T-helper 22 cell (primary cell): ENCODE measurements at regions not wholly inside any gene's neighbourhood (a gene's known extent, or its start where the extent isn't known, plus 50 kb on each side); places are given as distances from the start of the nearest gene placed in this dataset.
"Not testable (repeated sequence)": the region's sequence is repeated elsewhere in the genome, so short reads cannot be mapped to it uniquely, and the experiment has no call there.

Experiments
- DNase-seq: peaks from one replicate; pipeline ENCODE4 v3.0.0-alpha.2; 2020; ENCODE audit warnings: low read depth

DNA sequence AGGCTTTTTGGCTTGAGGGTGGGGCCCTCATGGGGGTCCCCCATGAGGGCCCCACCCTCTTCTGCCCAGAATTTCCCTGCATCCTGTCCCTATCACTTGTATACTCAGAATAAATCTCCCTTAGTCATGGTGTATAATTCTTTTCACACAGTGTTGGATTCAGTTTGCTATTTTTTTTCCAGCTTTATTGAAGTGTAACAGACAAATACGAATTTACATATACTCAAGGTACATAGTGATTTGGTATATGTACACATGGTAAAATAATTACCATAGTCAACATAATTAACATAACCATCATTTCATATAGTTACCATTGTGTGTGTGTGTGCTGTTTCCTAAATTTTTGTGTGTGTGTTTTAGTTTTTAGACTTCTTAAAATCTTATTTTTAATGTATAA lies 289.4 kb downstream of the CNTNAP3B start:
- DNase-seq, result not testable (repeated sequence)

- DNase-seq, result not testable (repeated sequence)
Observed at GRCh38 chr9:41838953-41839352, 290.3 kb downstream of the CNTNAP3B start.

- not testable (repeated sequence) for DNase-seq
Observed at GRCh38 chr9:41838562-41838851, 290.7 kb downstream of the CNTNAP3B start.

DNA sequence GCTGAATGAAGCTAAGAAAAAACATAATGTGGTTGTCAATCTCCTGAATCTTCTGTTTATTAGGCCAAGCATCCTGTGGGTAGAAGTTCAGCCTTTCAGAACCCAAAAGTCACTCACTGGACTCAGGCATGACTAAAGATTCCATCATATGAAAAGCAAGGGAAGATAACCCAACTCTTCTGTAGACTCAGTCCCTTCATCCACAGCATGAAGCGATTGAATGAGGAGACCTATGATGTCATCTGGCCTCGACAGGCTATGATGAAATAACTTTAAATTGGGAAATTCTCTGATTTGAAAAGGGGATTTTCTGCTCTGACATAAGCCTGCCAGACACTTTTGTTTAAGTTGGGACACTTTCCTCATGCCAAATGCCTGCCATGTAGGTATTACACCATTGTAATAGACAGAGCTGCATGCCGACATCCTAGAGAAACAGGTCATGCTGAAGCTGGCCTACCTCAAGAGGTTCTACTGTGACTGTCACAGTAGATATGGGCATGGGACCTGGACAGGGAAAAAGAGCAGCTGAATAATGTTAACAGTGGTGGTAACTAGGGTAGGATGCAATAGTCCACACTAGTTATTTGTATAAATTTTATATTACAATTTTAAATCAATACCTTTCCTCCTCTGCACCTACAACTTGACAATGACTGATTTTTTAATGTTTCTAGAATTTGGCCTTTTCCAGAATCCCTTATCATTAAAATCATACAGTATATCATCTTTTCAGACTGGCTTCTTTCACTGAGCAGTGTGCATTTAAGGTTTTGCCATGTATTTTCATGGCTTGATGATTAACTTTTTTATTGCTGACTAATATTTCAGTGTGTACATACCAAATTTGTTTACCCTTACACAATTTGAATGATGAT lies 291.3 kb downstream of the CNTNAP3B start:
- DNase-seq, result not testable (repeated sequence)

DNA sequence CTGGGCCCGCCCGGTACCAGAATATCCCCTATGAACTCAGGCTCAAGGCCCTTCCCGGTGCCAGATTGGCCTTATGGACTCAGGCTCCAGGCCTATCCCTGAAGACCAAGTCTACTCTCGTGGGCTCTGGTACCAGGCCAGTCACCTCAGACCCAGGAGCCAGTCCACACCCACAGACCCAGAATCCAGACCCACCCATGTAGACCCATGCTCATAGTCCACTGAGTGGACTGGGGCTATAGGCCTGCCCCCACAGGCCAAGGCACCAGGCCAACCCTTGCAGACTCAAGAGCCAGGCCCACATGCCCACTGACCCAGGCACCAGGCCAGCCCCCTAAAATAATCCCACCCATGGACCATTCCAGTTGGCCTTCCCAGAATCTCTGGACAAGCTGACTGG lies 296.1 kb downstream of the CNTNAP3B start:
- not testable (repeated sequence) for DNase-seq

DNA sequence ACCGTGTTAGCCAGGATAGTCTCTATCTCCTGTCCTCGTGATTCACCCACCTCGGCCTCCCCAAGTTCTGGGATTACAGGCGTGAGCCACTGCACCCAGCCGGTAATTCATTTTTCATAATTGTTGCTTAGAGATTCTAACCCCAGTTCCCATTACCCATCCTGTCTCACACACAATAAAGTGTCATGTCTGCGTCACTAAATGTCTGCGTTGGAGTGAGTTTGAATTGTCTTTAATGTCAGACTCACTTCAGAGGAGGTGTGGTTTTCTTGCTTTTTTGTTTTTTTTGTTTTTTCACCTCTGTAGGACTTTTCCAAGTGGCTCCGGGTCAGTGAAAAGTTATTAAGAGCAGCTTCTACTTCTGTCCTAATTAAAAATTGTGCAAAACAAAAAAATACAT lies 304.5 kb downstream of the CNTNAP3B start:
- not testable (repeated sequence) for DNase-seq

DNA sequence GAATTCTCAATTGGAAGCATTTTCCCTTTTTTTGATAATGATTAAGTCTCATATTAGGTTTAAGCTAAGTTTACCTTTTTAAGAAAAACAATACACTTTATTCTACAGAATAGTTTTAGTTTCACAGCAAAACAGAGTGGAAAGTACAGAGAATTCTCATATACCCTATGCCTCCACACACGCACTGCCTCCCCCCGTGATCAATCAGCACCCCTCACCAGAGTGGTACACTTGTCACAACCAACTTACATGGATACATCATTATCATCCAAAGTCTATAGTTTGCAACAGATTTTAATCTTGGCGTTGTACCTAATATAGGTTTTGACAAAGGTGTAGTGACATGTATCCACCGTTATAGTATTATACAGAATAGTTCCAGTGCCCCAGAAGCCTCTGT lies 326.5 kb downstream of the CNTNAP3B start:
- DNase-seq, result not testable (repeated sequence)

DNA sequence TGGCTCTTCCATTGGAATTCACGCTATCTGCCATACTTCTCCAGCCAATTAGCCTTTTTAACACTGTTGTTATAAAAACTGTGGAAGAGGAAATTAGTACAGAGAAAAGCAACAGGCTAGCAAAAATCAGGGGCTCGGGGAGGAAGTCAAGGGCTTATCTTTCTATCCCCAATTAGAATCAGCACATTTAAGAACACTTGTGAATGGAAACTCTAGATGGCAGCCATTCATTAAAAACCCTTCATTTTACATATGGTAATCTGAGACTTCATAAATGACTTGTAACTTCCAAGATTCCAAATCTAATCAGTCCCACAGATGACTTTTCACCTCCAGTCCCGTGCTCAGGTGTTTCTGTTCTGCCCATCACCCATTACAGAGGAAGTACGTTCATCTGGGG lies 330.5 kb downstream of the CNTNAP3B start:
- not testable (repeated sequence) for DNase-seq

GRCh38 chr9:41790719-41791363 lies 338.4 kb downstream of the CNTNAP3B start:
- DNase-seq, result not testable (repeated sequence)

GRCh38 chr9:41790007-41790406 lies 339.2 kb downstream of the CNTNAP3B start:
- DNase-seq, result not testable (repeated sequence)

DNA sequence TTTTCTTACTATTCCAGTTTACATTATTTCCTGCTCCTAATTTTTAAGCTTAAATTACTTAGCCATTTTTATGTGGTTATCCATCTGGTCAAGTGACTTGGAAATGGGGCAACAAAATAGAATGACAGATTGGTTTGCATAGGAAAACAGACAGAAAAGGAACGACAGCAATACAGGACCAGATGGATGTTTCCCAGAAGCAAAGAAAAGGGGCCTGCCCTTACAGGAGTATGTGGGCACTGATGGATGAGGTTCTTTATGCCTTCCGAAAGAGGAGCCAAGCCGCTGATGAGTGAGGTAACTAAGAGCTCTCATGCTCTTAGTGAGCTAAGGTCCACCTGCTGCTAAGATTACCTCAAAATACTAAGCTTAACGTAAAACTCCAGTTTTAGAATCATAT lies 339.8 kb downstream of the CNTNAP3B start:
- not testable (repeated sequence) for DNase-seq

- DNase-seq, result not testable (repeated sequence)
Observed at GRCh38 chr9:41787951-41788350, 341.3 kb downstream of the CNTNAP3B start.

- DNase-seq, result not testable (repeated sequence)
Observed at GRCh38 chr9:41787270-41787669, 342.0 kb downstream of the CNTNAP3B start.

DNA sequence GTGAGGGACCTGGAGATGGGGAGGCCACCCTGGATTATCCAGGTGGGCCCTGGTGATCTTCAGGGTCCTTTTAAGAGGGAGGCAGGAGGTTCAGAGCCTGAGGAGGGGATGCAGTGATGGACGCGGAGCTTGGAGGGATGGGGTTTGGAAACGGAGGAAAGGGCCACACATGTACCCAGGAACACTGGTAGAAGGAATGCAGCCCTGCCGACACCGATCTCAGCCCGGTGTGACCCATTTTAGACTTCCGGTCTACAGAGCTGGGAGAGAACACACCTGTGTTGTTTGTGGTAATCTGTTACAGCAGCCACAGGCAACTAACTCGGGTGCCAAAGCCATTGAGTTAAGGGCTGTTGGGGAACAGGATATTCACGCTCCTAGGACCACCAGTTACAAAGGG lies 345.2 kb downstream of the CNTNAP3B start:
- DNase-seq, result not testable (repeated sequence)

DNA sequence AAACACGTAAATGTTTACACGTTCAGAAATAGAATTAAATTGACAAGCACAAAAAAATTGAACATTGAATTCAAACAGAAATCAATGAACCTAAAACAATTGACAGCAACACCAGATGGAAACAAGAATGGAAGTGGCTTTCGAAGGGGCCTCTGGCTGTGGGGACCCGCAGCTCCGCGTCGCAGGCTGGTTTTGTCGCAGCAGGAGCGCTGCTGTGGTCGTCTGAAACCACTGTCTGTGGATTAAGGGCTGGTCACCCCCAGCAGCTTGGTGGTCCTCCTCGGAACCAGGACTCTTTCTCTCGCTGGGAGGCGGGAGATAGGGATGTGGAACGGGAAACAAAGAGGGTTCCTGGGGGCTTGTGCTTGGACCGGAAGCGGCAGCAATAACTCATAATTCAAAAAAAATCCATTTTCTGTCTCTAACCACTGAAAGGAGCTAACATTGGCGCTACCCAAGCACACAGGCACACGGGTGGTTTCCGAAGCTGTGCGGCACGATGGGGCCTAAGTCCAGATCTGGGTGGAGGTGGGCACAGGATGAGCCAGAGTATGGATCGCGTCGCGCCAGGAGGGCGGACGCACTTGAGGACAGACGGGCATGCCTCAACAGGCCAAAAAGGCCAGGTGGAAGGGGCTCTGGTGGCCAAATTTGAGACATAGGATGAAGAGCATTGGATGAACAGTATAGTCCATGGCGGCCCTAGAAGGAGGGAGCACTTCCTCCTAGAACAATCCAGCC lies 346.0 kb downstream of the CNTNAP3B start:
- DNase-seq, result not testable (repeated sequence)

- not testable (repeated sequence) for DNase-seq
Observed at GRCh38 chr9:41781899-41782298, 347.3 kb downstream of the CNTNAP3B start.

- DNase-seq, result not testable (repeated sequence)
Observed at GRCh38 chr9:41779897-41780406, 349.3 kb downstream of the CNTNAP3B start.

- DNase-seq, result not testable (repeated sequence)
Observed at GRCh38 chr9:41779192-41779591, 350.0 kb downstream of the CNTNAP3B start.

DNA sequence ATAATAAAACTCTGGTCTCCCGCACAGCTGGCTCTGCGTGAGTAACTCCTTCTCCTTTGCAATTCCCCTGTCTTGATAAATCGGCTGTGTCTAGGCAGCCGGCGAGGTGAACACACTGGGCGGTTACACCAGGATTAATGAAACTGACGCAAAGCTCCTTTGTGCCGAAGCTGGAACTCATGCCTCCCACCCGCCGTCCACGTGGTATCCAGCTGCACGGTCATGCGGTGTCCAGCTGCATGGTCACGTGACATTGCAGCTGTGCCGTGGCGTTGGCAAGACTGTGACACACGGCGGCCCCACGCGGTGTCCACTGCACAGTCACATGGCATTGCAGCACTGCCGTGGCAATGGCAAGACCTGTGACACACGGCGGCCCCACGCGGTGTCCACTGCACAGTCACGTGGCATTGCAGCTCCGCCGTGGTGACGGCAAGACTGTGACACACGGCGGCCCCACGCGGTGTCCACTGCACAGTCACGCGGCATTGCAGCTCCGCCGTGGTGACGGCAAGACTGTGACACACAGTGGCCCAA lies 350.6 kb downstream of the CNTNAP3B start:
- DNase-seq, result not testable (repeated sequence)

GRCh38 chr9:41777536-41777935 lies 351.7 kb downstream of the CNTNAP3B start:
- not testable (repeated sequence) for DNase-seq

- DNase-seq, result not testable (repeated sequence)
Observed at GRCh38 chr9:41772541-41772940, 356.7 kb downstream of the CNTNAP3B start.

DNA sequence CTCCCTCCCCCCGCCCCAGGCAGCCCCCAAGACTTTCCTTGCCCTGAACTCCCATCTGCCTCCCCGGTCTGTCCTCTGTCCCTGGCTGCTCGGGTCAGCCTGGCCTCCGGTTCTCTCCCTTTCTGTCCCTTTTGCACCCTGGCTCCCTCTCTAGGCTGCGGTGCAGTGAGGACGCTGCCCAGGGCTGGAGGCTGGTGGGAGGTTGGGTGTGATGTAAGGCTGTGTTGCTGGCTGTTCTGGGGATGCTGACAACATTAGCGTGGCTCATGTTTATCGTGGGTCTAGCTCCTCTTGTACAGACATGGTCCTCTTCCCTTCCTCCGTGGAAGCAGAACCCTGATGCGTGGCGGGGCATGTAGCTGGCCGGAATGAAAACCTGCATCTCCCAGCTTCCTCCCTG lies 357.5 kb downstream of the CNTNAP3B start:
- not testable (repeated sequence) for DNase-seq
